ENCODE measurements at regions not wholly inside any gene's neighbourhood (a gene's known extent, or its start where the extent isn't known, plus 50 kb on each side); places are given as distances from the start of the nearest gene placed in this dataset.

DNA sequence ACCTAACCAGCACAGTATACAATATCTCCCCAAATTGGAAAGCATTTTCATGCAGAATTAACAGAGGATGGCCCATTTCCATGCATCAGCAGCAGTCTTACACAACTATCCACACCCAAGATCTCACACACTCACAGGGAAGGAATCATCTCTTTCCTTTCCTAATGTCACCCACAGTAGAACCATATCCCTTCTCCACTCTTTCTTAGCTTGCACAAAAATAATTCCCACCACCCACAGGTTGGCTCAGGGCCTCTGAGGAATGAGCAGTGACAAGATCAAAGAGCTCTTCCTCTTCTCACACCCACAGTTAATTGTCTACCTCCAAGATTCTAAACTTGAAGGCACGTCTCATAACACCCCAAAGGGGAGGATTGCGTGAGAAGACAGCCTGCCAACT lies 217.7 kb upstream of the VEGFC start:
- H3K9me2 ChIP-seq (replicated peaks; ENCODE audit: insufficient read depth) = no peaks in the 10 kb centered on the region
- H3K4me2 ChIP-seq = no peak overlapping the region
- no peaks in the 10 kb centered on the region for H3K79me2 ChIP-seq
- no peak overlapping the region for H3K4me3 ChIP-seq
- no peaks in the 10 kb centered on the region for H3K4me1 ChIP-seq (ENCODE audit: insufficient read depth)
- TF ChIP-seq EZH2 (IDR thresholded peaks at IDR 0.05; ENCODE audit: borderline replicate concordance) (no peak), CTCF (IDR thresholded peaks at IDR 0.05; ENCODE audit: poor library complexity) (no peak), EZH2phosphoT487 (IDR thresholded peaks at IDR 0.05; ENCODE audit: low read depth, severe bottlenecking, unreplicated experiment) (no peak)
- no peaks in the 10 kb centered on the region for H3K36me3 ChIP-seq (replicated peaks; ENCODE audit: insufficient read depth, low read depth)
- DNase-seq (ENCODE audit: low spot score) = no peak
- no peaks in the 10 kb centered on the region for H3K9me3 ChIP-seq (ENCODE audit: low read depth)
- no peak overlapping the region for H3K27ac ChIP-seq
- H4K20me1 ChIP-seq (ENCODE audit: insufficient read depth, poor library complexity, severe bottlenecking) = no peaks in the 10 kb centered on the region
- no peaks in the 10 kb centered on the region for H3K27me3 ChIP-seq
- WGBS (ENCODE audit: low lambda C conversion rate, missing lambda C conversion rate) = 46% methylated on average over 2 of the region's 2 CpGs
- H2AFZ ChIP-seq = no peak overlapping the region

DNA sequence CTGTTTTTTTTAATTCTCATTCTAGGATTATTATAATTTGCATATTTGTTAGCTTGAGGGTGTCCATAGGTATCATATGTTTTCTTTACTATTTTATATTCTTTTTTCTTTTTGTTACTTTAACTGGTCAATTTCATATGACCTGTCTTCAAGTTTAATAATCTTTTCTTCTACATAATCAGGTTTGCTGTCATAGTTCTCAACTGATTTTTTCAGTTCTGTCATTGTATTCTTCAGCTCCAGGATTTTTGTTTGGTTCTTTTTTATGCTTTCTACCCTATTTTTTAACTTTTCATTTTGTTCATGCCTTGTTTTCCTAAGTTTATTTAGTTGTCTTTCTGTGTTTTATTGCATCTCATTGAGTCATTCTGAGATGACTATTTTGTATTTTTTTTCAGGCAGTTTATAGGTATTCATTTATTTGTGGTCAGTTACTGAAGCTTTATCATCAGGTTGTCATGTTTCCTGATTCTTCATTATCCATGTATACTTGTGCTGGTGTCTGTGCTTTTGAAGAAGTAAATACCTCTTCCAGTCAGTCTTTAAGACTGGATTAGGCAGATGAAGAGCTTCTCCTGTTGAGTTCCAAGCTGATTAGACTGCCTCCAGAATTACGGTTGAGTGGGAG lies 220.3 kb upstream of the VEGFC start:
- Histone ChIP-seq H3K27me3 (no peaks in the 10 kb centered on the region), H4K20me1 (ENCODE audit: insufficient read depth, poor library complexity, severe bottlenecking) (no peaks in the 10 kb centered on the region), H3K4me2 (no peak overlapping the region), H3K36me3 (replicated peaks; ENCODE audit: insufficient read depth, low read depth) (no peaks in the 10 kb centered on the region), H2AFZ (no peak overlapping the region), H3K79me2 (no peaks in the 10 kb centered on the region), H3K4me1 (ENCODE audit: insufficient read depth) (no peaks in the 10 kb centered on the region), H3K4me3 (no peak overlapping the region), H3K27ac (no peak overlapping the region), H3K9me3 (ENCODE audit: low read depth) (no peaks in the 10 kb centered on the region), H3K9me2 (replicated peaks; ENCODE audit: insufficient read depth) (no peaks in the 10 kb centered on the region)
- 92% methylated on average over 1 of the region's 1 CpG for WGBS (ENCODE audit: low lambda C conversion rate, missing lambda C conversion rate)
- no peak for TF ChIP-seq CTCF (IDR thresholded peaks at IDR 0.05; ENCODE audit: poor library complexity)
- TF ChIP-seq EZH2phosphoT487 (IDR thresholded peaks at IDR 0.05; ENCODE audit: low read depth, severe bottlenecking, unreplicated experiment) = no peak
- no peak for TF ChIP-seq EZH2 (IDR thresholded peaks at IDR 0.05; ENCODE audit: borderline replicate concordance)
- DNase-seq (ENCODE audit: low spot score) = no peak

- H3K4me2 ChIP-seq = no peak overlapping the region
- TF ChIP-seq EZH2phosphoT487 (IDR thresholded peaks at IDR 0.05; ENCODE audit: low read depth, severe bottlenecking, unreplicated experiment) = no peak
- no peak for TF ChIP-seq CTCF (IDR thresholded peaks at IDR 0.05; ENCODE audit: poor library complexity)
- TF ChIP-seq EZH2 (IDR thresholded peaks at IDR 0.05; ENCODE audit: borderline replicate concordance) = no peak
- no peaks in the 10 kb centered on the region for H4K20me1 ChIP-seq (ENCODE audit: insufficient read depth, poor library complexity, severe bottlenecking)
- no peaks in the 10 kb centered on the region for H3K9me2 ChIP-seq (replicated peaks; ENCODE audit: insufficient read depth)
- H3K4me3 ChIP-seq = no peak overlapping the region
- no peak overlapping the region for H3K27ac ChIP-seq
- no peaks in the 10 kb centered on the region for H3K4me1 ChIP-seq (ENCODE audit: insufficient read depth)
- no peaks in the 10 kb centered on the region for H3K36me3 ChIP-seq (replicated peaks; ENCODE audit: insufficient read depth, low read depth)
- no peaks in the 10 kb centered on the region for H3K79me2 ChIP-seq
- WGBS (ENCODE audit: low lambda C conversion rate, missing lambda C conversion rate) = 67% methylated on average over 1 of the region's 1 CpG
- no peaks in the 10 kb centered on the region for H3K27me3 ChIP-seq
- no peak for DNase-seq (ENCODE audit: low spot score)
- no peaks in the 10 kb centered on the region for H3K9me3 ChIP-seq (ENCODE audit: low read depth)
- H2AFZ ChIP-seq = no peak overlapping the region
Measured at GRCh38 chr4:177016541-177017141, 223.9 kb upstream of the VEGFC start.

Data from hepatocyte (in vitro differentiated cells).